ENCODE measurements at regions not wholly inside any gene's neighbourhood (a gene's known extent, or its start where the extent isn't known, plus 50 kb on each side); places are given as distances from the start of the nearest gene placed in this dataset.

DNA sequence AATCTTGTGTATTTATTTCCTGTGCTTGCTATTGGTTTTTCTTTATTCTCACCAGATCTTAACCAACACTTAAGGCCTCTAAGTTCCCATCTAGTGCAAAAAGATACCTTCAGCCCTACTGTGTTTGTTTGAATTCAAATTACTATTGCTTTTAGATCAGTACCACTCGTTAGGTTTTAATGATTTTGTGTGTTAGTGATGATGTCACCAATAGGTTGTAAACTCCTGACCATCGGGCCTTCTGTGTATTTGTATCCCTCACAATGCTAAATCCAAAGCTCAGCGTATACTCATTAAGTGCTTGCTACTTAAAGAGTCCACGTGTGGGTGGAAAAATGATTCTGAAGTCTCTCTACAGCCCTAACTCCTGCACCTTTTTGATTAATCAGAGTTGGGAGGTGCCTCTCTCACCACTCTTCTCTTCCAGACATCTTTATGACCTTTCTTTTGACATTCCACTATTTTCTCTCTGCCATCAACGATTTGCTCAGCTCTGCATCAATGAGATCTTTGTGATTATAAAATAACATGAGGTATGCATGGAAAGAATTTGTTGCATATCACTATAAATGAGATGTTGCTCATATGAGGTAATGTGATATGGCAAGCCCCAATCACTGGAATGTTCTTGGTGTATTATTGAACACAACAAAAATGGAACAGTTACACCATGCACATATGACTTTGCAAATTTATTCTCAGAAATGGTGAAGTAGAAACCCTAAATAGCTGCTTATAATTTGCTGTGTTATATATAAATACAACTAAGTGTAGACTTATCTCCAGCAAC, 55.1 kb upstream of the LAMA2 start:
- no peak overlapping the region for H3K27ac ChIP-seq (ENCODE audit: low read depth, low read length)
- TF ChIP-seq, protein P1, sequence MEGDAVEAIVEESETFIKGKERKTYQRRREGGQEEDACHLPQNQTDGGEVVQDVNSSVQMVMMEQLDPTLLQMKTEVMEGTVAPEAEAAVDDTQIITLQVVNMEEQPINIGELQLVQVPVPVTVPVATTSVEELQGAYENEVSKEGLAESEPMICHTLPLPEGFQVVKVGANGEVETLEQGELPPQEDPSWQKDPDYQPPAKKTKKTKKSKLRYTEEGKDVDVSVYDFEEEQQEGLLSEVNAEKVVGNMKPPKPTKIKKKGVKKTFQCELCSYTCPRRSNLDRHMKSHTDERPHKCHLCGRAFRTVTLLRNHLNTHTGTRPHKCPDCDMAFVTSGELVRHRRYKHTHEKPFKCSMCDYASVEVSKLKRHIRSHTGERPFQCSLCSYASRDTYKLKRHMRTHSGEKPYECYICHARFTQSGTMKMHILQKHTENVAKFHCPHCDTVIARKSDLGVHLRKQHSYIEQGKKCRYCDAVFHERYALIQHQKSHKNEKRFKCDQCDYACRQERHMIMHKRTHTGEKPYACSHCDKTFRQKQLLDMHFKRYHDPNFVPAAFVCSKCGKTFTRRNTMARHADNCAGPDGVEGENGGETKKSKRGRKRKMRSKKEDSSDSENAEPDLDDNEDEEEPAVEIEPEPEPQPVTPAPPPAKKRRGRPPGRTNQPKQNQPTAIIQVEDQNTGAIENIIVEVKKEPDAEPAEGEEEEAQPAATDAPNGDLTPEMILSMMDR (IDR thresholded peaks at IDR 0.05; ENCODE audit: extremely low read depth, low read depth, low read length): no peak
- H3K79me2 ChIP-seq (ENCODE audit: insufficient read depth, low read length): no peaks in the 10 kb centered on the region
- H3K4me1 ChIP-seq (ENCODE audit: insufficient read depth, low read length): no peaks in the 10 kb centered on the region
- H3K4me3 ChIP-seq (ENCODE audit: insufficient read depth, low read length): no peak overlapping the region
- H3K27me3 ChIP-seq (ENCODE audit: insufficient read depth, low read length): peaks cover 3% of the 10 kb centered on the region
- H3K9me3 ChIP-seq (ENCODE audit: low read depth, low read length): no peaks in the 10 kb centered on the region
- no peaks in the 10 kb centered on the region for H4K20me1 ChIP-seq (ENCODE audit: insufficient read depth, low read length)
- no peak overlapping the region for H3K4me2 ChIP-seq (ENCODE audit: insufficient read depth, low read length)
- H2AFZ ChIP-seq (ENCODE audit: low read length): no peak overlapping the region
- H3K36me3 ChIP-seq (ENCODE audit: insufficient read depth, low read length): no peaks in the 10 kb centered on the region
- DNase-seq (ENCODE audit: insufficient read length, low spot score, missing footprints): peak; percentile 19

DNA sequence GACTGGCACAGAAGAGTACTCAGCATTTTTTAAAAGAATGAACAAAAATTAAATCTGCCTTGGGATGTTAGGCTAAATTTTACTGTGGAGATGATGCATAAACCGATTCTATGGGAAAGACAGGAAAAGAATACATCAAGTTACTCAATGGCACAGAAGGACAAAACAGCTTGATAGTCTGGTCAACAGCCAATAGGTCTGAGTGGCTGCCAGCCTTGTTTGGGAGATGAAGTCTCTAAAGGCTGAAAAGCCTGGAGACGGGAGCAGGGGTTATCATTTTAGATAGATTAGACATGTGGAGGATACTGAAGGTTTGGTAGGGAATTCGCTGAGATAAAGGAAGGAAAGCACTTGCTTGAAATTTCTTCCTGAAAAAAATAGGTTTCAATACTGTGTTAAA, 56.3 kb upstream of the LAMA2 start:
- Histone ChIP-seq H2AFZ (ENCODE audit: low read length) (no peak overlapping the region), H3K9me3 (ENCODE audit: low read depth, low read length) (no peaks in the 10 kb centered on the region), H3K4me2 (ENCODE audit: insufficient read depth, low read length) (no peak overlapping the region), H3K27ac (ENCODE audit: low read depth, low read length) (no peak overlapping the region), H3K36me3 (ENCODE audit: insufficient read depth, low read length) (no peaks in the 10 kb centered on the region), H4K20me1 (ENCODE audit: insufficient read depth, low read length) (no peaks in the 10 kb centered on the region), H3K4me1 (ENCODE audit: insufficient read depth, low read length) (no peaks in the 10 kb centered on the region), H3K79me2 (ENCODE audit: insufficient read depth, low read length) (no peaks in the 10 kb centered on the region), H3K27me3 (ENCODE audit: insufficient read depth, low read length) (peaks cover 3% of the 10 kb centered on the region), H3K4me3 (ENCODE audit: insufficient read depth, low read length) (no peak overlapping the region)
- DNase-seq (ENCODE audit: insufficient read length, low spot score, missing footprints): no peak
- TF ChIP-seq, protein P1 (IDR thresholded peaks at IDR 0.05; ENCODE audit: extremely low read depth, low read depth, low read length): no peak

DNA sequence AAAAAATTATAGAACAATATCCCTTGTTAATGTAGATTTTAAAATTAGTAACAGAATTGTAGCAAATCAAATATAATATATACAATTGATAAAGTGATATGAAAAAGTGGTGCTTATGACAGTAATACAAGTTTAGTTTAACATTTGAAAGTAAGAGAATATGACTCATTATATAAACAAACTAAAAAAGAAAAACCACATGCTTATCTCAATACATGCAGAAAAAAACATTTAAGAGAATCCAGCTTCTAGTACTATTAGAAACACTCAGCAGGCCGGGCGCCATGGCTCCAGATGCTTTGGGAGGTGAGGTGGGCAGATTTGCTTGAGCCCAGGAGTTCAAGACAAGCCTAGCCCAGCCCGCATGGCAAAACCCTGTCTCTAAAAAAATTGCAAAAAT, 60.7 kb upstream of the LAMA2 start:
- TF ChIP-seq, protein P1 (IDR thresholded peaks at IDR 0.05; ENCODE audit: extremely low read depth, low read depth, low read length): no peak
- H3K27ac ChIP-seq (ENCODE audit: low read depth, low read length): no peak overlapping the region
- peaks cover 3% of the 10 kb centered on the region for H3K27me3 ChIP-seq (ENCODE audit: insufficient read depth, low read length)
- H3K4me1 ChIP-seq (ENCODE audit: insufficient read depth, low read length): no peaks in the 10 kb centered on the region
- H4K20me1 ChIP-seq (ENCODE audit: insufficient read depth, low read length): no peaks in the 10 kb centered on the region
- H3K4me2 ChIP-seq (ENCODE audit: insufficient read depth, low read length): no peak overlapping the region
- H3K36me3 ChIP-seq (ENCODE audit: insufficient read depth, low read length): no peaks in the 10 kb centered on the region
- no peaks in the 10 kb centered on the region for H3K79me2 ChIP-seq (ENCODE audit: insufficient read depth, low read length)
- H3K9me3 ChIP-seq (ENCODE audit: low read depth, low read length): no peaks in the 10 kb centered on the region
- H3K4me3 ChIP-seq (ENCODE audit: insufficient read depth, low read length): no peak overlapping the region
- no peak overlapping the region for H2AFZ ChIP-seq (ENCODE audit: low read length)
- DNase-seq (ENCODE audit: insufficient read length, low spot score, missing footprints): no peak

DNA sequence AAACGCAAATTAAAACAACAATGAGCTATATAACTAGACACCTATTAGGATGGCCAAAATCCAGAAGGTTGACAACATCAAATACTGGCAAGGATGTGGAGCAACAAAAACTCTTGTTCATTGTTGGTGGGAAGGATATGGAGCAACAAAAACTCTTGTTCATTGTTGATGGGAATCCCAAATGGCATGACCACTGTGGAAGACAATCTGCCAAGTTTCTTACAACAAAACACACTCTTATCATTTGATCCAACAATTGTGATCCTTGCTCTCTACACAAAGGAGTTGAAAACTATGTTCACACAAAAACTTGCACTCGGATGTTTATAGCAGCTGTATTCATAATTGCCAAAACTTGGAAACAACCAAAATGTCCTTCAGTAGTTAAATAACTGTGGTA, 61.8 kb upstream of the LAMA2 start:
- no peaks in the 10 kb centered on the region for H3K9me3 ChIP-seq (ENCODE audit: low read depth, low read length)
- peaks cover 3% of the 10 kb centered on the region for H3K27me3 ChIP-seq (ENCODE audit: insufficient read depth, low read length)
- no peak for DNase-seq (ENCODE audit: insufficient read length, low spot score, missing footprints)
- no peaks in the 10 kb centered on the region for H3K4me1 ChIP-seq (ENCODE audit: insufficient read depth, low read length)
- H3K79me2 ChIP-seq (ENCODE audit: insufficient read depth, low read length): no peaks in the 10 kb centered on the region
- no peaks in the 10 kb centered on the region for H3K36me3 ChIP-seq (ENCODE audit: insufficient read depth, low read length)
- H2AFZ ChIP-seq (ENCODE audit: low read length): no peak overlapping the region
- H3K27ac ChIP-seq (ENCODE audit: low read depth, low read length): no peak overlapping the region
- H3K4me2 ChIP-seq (ENCODE audit: insufficient read depth, low read length): no peak overlapping the region
- H4K20me1 ChIP-seq (ENCODE audit: insufficient read depth, low read length): no peaks in the 10 kb centered on the region
- TF ChIP-seq, protein P1 (IDR thresholded peaks at IDR 0.05; ENCODE audit: extremely low read depth, low read depth, low read length): no peak
- no peak overlapping the region for H3K4me3 ChIP-seq (ENCODE audit: insufficient read depth, low read length)

Measured in osteoblast (primary cell).